Esophagus squamous epithelium (tissue), 5 donors: ENCODE measurements at regions not wholly inside any gene's neighbourhood (a gene's known extent, or its start where the extent isn't known, plus 50 kb on each side); places are given as distances from the start of the nearest gene placed in this dataset.

ENCODE experiments used
- DNase-seq: peaks from one replicate; lab custom pipeline; 2025; lab: John Stamatoyannopoulos, UW
- H3K27ac ChIP-seq, 4 donors: fragments of 200-600 bp; sonication (generic); one replicate each; pipeline ENCODE4 v1.5.1; 2016 to 2019; ENCODE audit warnings: mild to moderate bottlenecking in 1 of 4
- H3K27me3 ChIP-seq, 4 donors: fragments of 200-600 bp; sonication (generic); 1 replicate in 3 of 4; 2 replicates in 1 of 4; pipeline versions ENCODE4 v1.5.1 to v1.6.0; 2017 to 2021; ENCODE audit warnings: antibody characterized with exemption in 1 of 4
- H3K36me3 ChIP-seq, 3 donors: fragments of 200-600 bp; sonication (generic); one replicate each; pipeline ENCODE4 v1.5.1; 2016 to 2019
- H3K4me1 ChIP-seq, 3 donors: fragments of 200-600 bp; sonication (generic); one replicate each; pipeline ENCODE4 v1.5.1; 2017 to 2019
- H3K4me3 ChIP-seq, 4 donors: fragments of 200-600 bp; sonication (generic); 1 replicate in 3 of 4; 2 replicates in 1 of 4; pipeline ENCODE4 v1.5.1; 2016 to 2019; ENCODE audit warnings: mild to moderate bottlenecking in 2 of 4, moderate library complexity in 1 of 4
- H3K9me3 ChIP-seq, 3 donors: fragments of 200-600 bp; sonication (generic); one replicate each; pipeline ENCODE4 v1.5.1; 2016 to 2019
- CTCF ChIP-seq, 6 experiments: fragments of 450-650 bp in 4 of 6; fragments of 200-600 bp in 2 of 6; sonication (generic) in 2 of 6; IDR thresholded peaks; one replicate each; pipeline ENCODE4 v1.5.1; 2016 to 2019; ENCODE audit warnings: antibody characterized with exemption in 6 of 6, mild to moderate bottlenecking in 4 of 6, moderate library complexity in 4 of 6
- POLR2A ChIP-seq, 4 donors: fragments of 450-650 bp; IDR thresholded peaks; one replicate each; pipeline ENCODE4 v1.6.1; 2017; ENCODE audit warnings: antibody characterized with exemption in 4 of 4, mild to moderate bottlenecking in 4 of 4, moderate library complexity in 3 of 4
- WGBS, 2 donors: methylation state at CpG; one replicate each; pipeline ENCODE4 v1.1.5; 2018; 5-methylcytosine and 5-hydroxymethylcytosine counted together
- intact Hi-C: fragments of 100-400 bp; cut with DNase I; formaldehyde crosslinking; loops from one replicate; pipeline ENCODE4 v1.15.0; 2022
- donor health status: DM: yes; HTN: yes; CAD: no.

GRCh38 chr15:37820380-37821128 is 113.9 kb upstream of the TMCO5A start:
- 77 to 78% methylated on average over 10 of the region's 10 CpGs for WGBS, 2 donors
- intact Hi-C loops, result no loop called here
- TF ChIP-seq CTCF (IDR thresholded peaks at IDR 0.05) (no peak), POLR2A (IDR thresholded peaks at IDR 0.05) (no peak)
- Histone ChIP-seq H3K4me1 (peaks cover 0 to 4% (median 0%) of the 10 kb centered on the region in 3 donors), H3K36me3 (no peaks in the 10 kb centered on the region), H3K27me3 (no peaks in the 10 kb centered on the region), H3K9me3 (no peaks in the 10 kb centered on the region), H3K4me3 (no peak overlapping the region), H3K27ac (no peak overlapping the region)
- DNase-seq, result no peak

- Histone ChIP-seq H3K27me3 (no peaks in the 10 kb centered on the region), H3K9me3 (no peaks in the 10 kb centered on the region), H3K27ac (no peak overlapping the region), H3K4me1 (peaks cover 0 to 4% (median 0%) of the 10 kb centered on the region in 3 donors), H3K36me3 (no peaks in the 10 kb centered on the region), H3K4me3 (no peak overlapping the region)
- TF ChIP-seq CTCF (IDR thresholded peaks at IDR 0.05) (no peak), POLR2A (IDR thresholded peaks at IDR 0.05) (no peak)
- WGBS, 2 donors, result 83 to 89% methylated on average over 9 to 10 of the region's 10 CpGs
- intact Hi-C loops, result no loop called here
- DNase-seq, result no peak
Measured at GRCh38 chr15:37823601-37824275, 110.7 kb upstream of the TMCO5A start.

GRCh38 chr15:37824717-37825382 is 109.6 kb upstream of the TMCO5A start:
- no peak for DNase-seq
- intact Hi-C loops, result no loop called here
- WGBS, 2 donors, result 30 to 46% methylated on average over 6 of the region's 6 CpGs

GRCh38 chr15:37837276-37837675 is 97.2 kb upstream of the TMCO5A start:
- Histone ChIP-seq H3K27me3 (no peaks in the 10 kb centered on the region), H3K4me1 (no peaks in the 10 kb centered on the region), H3K27ac (no peak overlapping the region), H3K9me3 (no peaks in the 10 kb centered on the region), H3K36me3 (no peaks in the 10 kb centered on the region), H3K4me3 (no peak overlapping the region)
- WGBS, 2 donors, result 20 to 22% methylated on average over 3 of the region's 3 CpGs
- intact Hi-C loops, result no loop called here
- DNase-seq, result no peak
- TF ChIP-seq POLR2A (IDR thresholded peaks at IDR 0.05), result no peak
- TF ChIP-seq CTCF (IDR thresholded peaks at IDR 0.05), result no peak

More at GRCh38 chr15:37824717-37825382, 109.6 kb upstream of the TMCO5A start:
- no peak overlapping the region for H3K4me3 ChIP-seq
- TF ChIP-seq CTCF (IDR thresholded peaks at IDR 0.05) (peak in 1 of 6 experiments; percentile 6), POLR2A (IDR thresholded peaks at IDR 0.05) (no peak)
- H3K9me3 ChIP-seq, result no peaks in the 10 kb centered on the region
- H3K36me3 ChIP-seq, result no peaks in the 10 kb centered on the region
- no peak overlapping the region for H3K27ac ChIP-seq
- H3K4me1 ChIP-seq, result peaks cover 0 to 4% (median 0%) of the 10 kb centered on the region in 3 donors
- no peaks in the 10 kb centered on the region for H3K27me3 ChIP-seq

GRCh38 chr15:37847776-37848175 is 86.7 kb upstream of the TMCO5A start:
- intact Hi-C loops, result no loop called here
- no peaks in the 10 kb centered on the region for H3K4me1 ChIP-seq
- no peak overlapping the region for H3K4me3 ChIP-seq
- H3K36me3 ChIP-seq, result no peaks in the 10 kb centered on the region
- no peaks in the 10 kb centered on the region for H3K27me3 ChIP-seq
- WGBS, 2 donors, result 70 to 76% methylated on average over 3 of the region's 3 CpGs
- no peaks in the 10 kb centered on the region for H3K9me3 ChIP-seq
- no peak overlapping the region for H3K27ac ChIP-seq
- TF ChIP-seq POLR2A (IDR thresholded peaks at IDR 0.05) (no peak), CTCF (IDR thresholded peaks at IDR 0.05) (no peak)
- no peak for DNase-seq
